ENCODE measurements at regions not wholly inside any gene's neighbourhood (a gene's known extent, or its start where the extent isn't known, plus 50 kb on each side); places are given as distances from the start of the nearest gene placed in this dataset.

GRCh38 chr20:52071136-52071535 lies 120.4 kb downstream of the ZFP64 start:
- Histone ChIP-seq H4K20me1 (ENCODE audit: insufficient read depth, low read length) (no peaks in the 10 kb centered on the region), H2AFZ (ENCODE audit: low read depth, low read length) (no peak overlapping the region), H3K9ac (ENCODE audit: low read depth, low read length) (no peak overlapping the region), H3K4me3 (ENCODE audit: low read depth in 1 of 2, low read length in 2 of 2) (no peak overlapping the region), H3K79me2 (ENCODE audit: insufficient read depth, low read length) (no peaks in the 10 kb centered on the region), H3K27me3 (ENCODE audit: insufficient read depth, low read length, poor library complexity) (no peaks in the 10 kb centered on the region), H3K27ac (ENCODE audit: low read length) (no peak overlapping the region), H3K4me1 (ENCODE audit: insufficient read depth, low read length) (no peaks in the 10 kb centered on the region), H3K36me3 (ENCODE audit: insufficient read depth, low read length) (no peaks in the 10 kb centered on the region), H3K4me2 (ENCODE audit: insufficient read depth, low read length) (no peak overlapping the region), H3K9me3 (ENCODE audit: insufficient read depth, low read length, severe bottlenecking) (no peaks in the 10 kb centered on the region)
- TF ChIP-seq EZH2 (IDR thresholded peaks at IDR 0.05; ENCODE audit: borderline replicate concordance, low read depth, low read length, severe bottlenecking): no peak
- TF ChIP-seq CTCF (IDR thresholded peaks at IDR 0.05; ENCODE audit: borderline replicate concordance, extremely low read depth, low read length, poor library complexity, severe bottlenecking): no peak
- DNase-seq (no peak), ATAC-seq (ENCODE audit: insufficient read depth, low read depth) (no peak)

GRCh38 chr20:52064931-52065330 lies 126.6 kb downstream of the ZFP64 start:
- no peaks in the 10 kb centered on the region for H3K4me1 ChIP-seq (ENCODE audit: insufficient read depth, low read length)
- ATAC-seq (ENCODE audit: insufficient read depth, low read depth): no peak
- no peak overlapping the region for H3K9ac ChIP-seq (ENCODE audit: low read depth, low read length)
- H3K4me2 ChIP-seq (ENCODE audit: insufficient read depth, low read length): no peak overlapping the region
- H4K20me1 ChIP-seq (ENCODE audit: insufficient read depth, low read length): no peaks in the 10 kb centered on the region
- no peak overlapping the region for H3K27ac ChIP-seq (ENCODE audit: low read length)
- DNase-seq: no peak
- no peaks in the 10 kb centered on the region for H3K36me3 ChIP-seq (ENCODE audit: insufficient read depth, low read length)
- TF ChIP-seq EZH2 (IDR thresholded peaks at IDR 0.05; ENCODE audit: borderline replicate concordance, low read depth, low read length, severe bottlenecking) (no peak), CTCF (IDR thresholded peaks at IDR 0.05; ENCODE audit: borderline replicate concordance, extremely low read depth, low read length, poor library complexity, severe bottlenecking) (no peak)
- no peaks in the 10 kb centered on the region for H3K9me3 ChIP-seq (ENCODE audit: insufficient read depth, low read length, severe bottlenecking)
- H2AFZ ChIP-seq (ENCODE audit: low read depth, low read length): no peak overlapping the region
- H3K79me2 ChIP-seq (ENCODE audit: insufficient read depth, low read length): no peaks in the 10 kb centered on the region
- H3K4me3 ChIP-seq (ENCODE audit: low read depth in 1 of 2, low read length in 2 of 2): no peak overlapping the region
- no peaks in the 10 kb centered on the region for H3K27me3 ChIP-seq (ENCODE audit: insufficient read depth, low read length, poor library complexity)

GRCh38 chr20:52062452-52063209 lies 128.9 kb downstream of the ZFP64 start:
- H3K9ac ChIP-seq (ENCODE audit: low read depth, low read length): no peak overlapping the region
- H3K4me3 ChIP-seq (ENCODE audit: low read depth in 1 of 2, low read length in 2 of 2): no peak overlapping the region
- no peaks in the 10 kb centered on the region for H3K9me3 ChIP-seq (ENCODE audit: insufficient read depth, low read length, severe bottlenecking)
- no peaks in the 10 kb centered on the region for H3K27me3 ChIP-seq (ENCODE audit: insufficient read depth, low read length, poor library complexity)
- H2AFZ ChIP-seq (ENCODE audit: low read depth, low read length): no peak overlapping the region
- H3K79me2 ChIP-seq (ENCODE audit: insufficient read depth, low read length): no peaks in the 10 kb centered on the region
- H3K4me1 ChIP-seq (ENCODE audit: insufficient read depth, low read length): no peaks in the 10 kb centered on the region
- H3K4me2 ChIP-seq (ENCODE audit: insufficient read depth, low read length): no peak overlapping the region
- TF ChIP-seq CTCF (IDR thresholded peaks at IDR 0.05; ENCODE audit: borderline replicate concordance, extremely low read depth, low read length, poor library complexity, severe bottlenecking) (no peak), EZH2 (IDR thresholded peaks at IDR 0.05; ENCODE audit: borderline replicate concordance, low read depth, low read length, severe bottlenecking) (no peak)
- no peak overlapping the region for H3K27ac ChIP-seq (ENCODE audit: low read length)
- H4K20me1 ChIP-seq (ENCODE audit: insufficient read depth, low read length): no peaks in the 10 kb centered on the region
- no peaks in the 10 kb centered on the region for H3K36me3 ChIP-seq (ENCODE audit: insufficient read depth, low read length)
- ATAC-seq (ENCODE audit: insufficient read depth, low read depth) (no peak), DNase-seq (no peak)

Data from DND-41 (cell line).